AG08395 (cell line): ENCODE measurements at regions not wholly inside any gene's neighbourhood (a gene's known extent, or its start where the extent isn't known, plus 50 kb on each side); places are given as distances from the start of the nearest gene placed in this dataset.

ENCODE experiments used
- DNase-seq: peaks from one replicate; pipeline ENCODE4 v3.0.0; 2012; ENCODE audit warnings: mixed read lengths, low spot score

GRCh38 chr10:8544057-8544380 lies 489.5 kb downstream of the GATA3 start:
- DNase-seq: no peak

GRCh38 chr10:8544500-8544899 lies 490.0 kb downstream of the GATA3 start:
- no peak for DNase-seq

- no peak for DNase-seq
Measured at GRCh38 chr10:8554574-8554973, 500.1 kb downstream of the GATA3 start.

- no peak for DNase-seq
Measured at GRCh38 chr10:8556321-8556720, 501.8 kb downstream of the GATA3 start.

GRCh38 chr10:8563478-8563877 lies 509.0 kb downstream of the GATA3 start:
- DNase-seq: no peak

GRCh38 chr10:8566737-8567136 lies 512.2 kb downstream of the GATA3 start:
- no peak for DNase-seq

GRCh38 chr10:8568401-8568800 lies 513.9 kb downstream of the GATA3 start:
- no peak for DNase-seq

GRCh38 chr10:8575620-8576019 lies 521.1 kb downstream of the GATA3 start:
- no peak for DNase-seq

- no peak for DNase-seq
Measured at GRCh38 chr10:8576281-8576680, 521.8 kb downstream of the GATA3 start.

- DNase-seq: no peak
Measured at GRCh38 chr10:8576911-8577310, 522.4 kb downstream of the GATA3 start.

GRCh38 chr10:8577686-8578085 lies 523.2 kb downstream of the GATA3 start:
- DNase-seq: no peak

- no peak for DNase-seq
Measured at GRCh38 chr10:8581521-8582225, 527.2 kb downstream of the GATA3 start.

- no peak for DNase-seq
Measured at GRCh38 chr10:8583096-8583495, 528.6 kb downstream of the GATA3 start.

- no peak for DNase-seq
Measured at GRCh38 chr10:8584666-8585065, 530.2 kb downstream of the GATA3 start.

- DNase-seq: no peak
Measured at GRCh38 chr10:8586504-8586903, 532.0 kb downstream of the GATA3 start.

GRCh38 chr10:8588135-8588534 lies 533.6 kb downstream of the GATA3 start:
- no peak for DNase-seq

- no peak for DNase-seq
Measured at GRCh38 chr10:8590518-8590917, 536.0 kb downstream of the GATA3 start.

GRCh38 chr10:8591640-8592039 lies 537.2 kb downstream of the GATA3 start:
- DNase-seq: no peak

GRCh38 chr10:8594176-8594575 lies 539.7 kb downstream of the GATA3 start:
- DNase-seq: no peak

GRCh38 chr10:8594711-8595110 lies 540.2 kb downstream of the GATA3 start:
- no peak for DNase-seq

GRCh38 chr10:8595140-8595539 lies 540.7 kb downstream of the GATA3 start:
- no peak for DNase-seq

- DNase-seq: no peak
Measured at GRCh38 chr10:8596929-8597472, 542.5 kb downstream of the GATA3 start.

GRCh38 chr10:8600192-8600591 lies 545.7 kb downstream of the GATA3 start:
- no peak for DNase-seq

GRCh38 chr10:8602821-8603220 lies 548.3 kb downstream of the GATA3 start:
- no peak for DNase-seq
